Activated naive CD4-positive, alpha-beta T cell treated with Interleukin-2 at 50 U/mL for 16 hours (primary cell): ENCODE measurements at regions not wholly inside any gene's neighbourhood (a gene's known extent, or its start where the extent isn't known, plus 50 kb on each side); places are given as distances from the start of the nearest gene placed in this dataset.
"Not testable (repeated sequence)": the region's sequence is repeated elsewhere in the genome, so short reads cannot be mapped to it uniquely, and the experiment has no call there.

Experiments
- DNase-seq: peaks from one replicate; pipeline ENCODE4 v3.0.0-alpha.2; 2020

DNA sequence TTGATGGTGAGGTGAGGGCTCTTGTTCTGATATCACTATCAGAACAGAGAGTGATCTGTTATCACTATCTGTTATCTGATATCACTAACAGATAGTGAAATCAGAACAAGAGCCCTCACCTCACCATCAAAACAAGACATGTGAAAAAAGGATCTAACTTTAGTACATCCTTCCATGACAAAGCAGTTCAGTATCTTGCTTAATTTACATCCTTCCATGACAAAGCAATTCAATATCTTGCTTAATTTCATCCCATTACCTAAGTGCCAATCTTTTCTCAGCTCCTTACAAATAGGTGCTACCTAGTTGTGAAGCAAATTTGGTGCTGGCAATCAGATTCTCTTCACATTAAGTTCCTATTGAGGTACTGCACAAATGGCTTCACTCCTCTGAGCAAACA is 1865.6 kb upstream of the FLRT2 start:
- DNase-seq = no peak

- DNase-seq = no peak
Measured at GRCh38 chr14:83689265-83689664, 1840.7 kb upstream of the FLRT2 start.

- DNase-seq = no peak
Measured at GRCh38 chr14:83697099-83697498, 1832.8 kb upstream of the FLRT2 start.

DNA sequence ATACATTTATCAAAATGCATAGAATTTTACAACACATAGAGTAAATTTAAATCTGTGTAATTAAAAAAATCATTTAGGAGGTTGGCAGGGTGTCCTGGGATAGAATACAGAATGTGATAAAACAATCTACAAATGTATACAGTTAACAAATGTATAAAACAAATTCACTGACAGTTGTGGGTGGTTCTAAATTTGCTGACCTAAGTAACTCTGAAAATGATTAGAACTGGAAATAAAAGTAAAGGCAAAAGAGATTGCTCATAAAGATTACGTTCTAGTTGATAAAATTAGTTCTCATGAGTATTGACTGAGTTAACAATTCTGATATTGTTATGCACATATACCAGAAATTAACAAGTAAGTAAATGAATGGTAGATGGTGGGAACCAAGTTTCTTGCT is 1827.3 kb upstream of the FLRT2 start:
- no peak for DNase-seq

DNA sequence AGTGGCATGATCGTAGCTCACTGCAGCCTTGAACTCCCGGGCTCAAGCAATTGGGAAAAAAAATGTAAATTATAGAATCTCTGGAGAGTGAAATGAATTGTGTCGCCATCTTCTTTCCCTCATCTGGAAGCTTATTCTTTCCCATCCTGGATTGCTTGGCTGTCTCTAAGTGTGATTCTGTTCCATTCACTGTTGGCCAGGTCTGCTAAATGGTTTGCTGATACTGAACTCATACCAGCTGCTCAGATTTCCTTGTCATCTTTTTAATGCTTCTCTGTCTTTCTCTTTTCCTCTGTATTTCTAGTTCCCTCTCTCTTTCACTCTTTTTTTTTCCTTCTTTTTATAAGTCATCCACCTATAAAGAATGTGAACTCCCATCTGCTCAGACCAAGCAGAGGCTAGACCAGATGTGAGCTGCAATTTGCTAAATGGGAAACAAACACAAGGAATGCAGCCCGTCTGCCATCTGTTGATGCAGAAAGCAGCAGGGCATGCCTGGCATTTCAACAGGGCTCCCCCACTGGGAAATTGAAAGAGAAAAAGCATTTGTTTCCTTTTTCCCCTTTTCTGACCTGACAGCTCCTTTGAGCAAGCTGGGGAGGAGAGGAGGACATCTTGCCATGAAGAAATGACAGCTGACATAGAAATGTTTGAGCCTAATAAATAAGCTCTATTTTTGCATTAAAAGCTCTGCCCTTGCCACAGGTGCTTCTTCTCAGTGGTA is 1823.6 kb upstream of the FLRT2 start:
- no peak for DNase-seq

- DNase-seq = no peak
Measured at GRCh38 chr14:83707056-83707455, 1822.9 kb upstream of the FLRT2 start.

- no peak for DNase-seq
Measured at GRCh38 chr14:83709116-83709515, 1820.8 kb upstream of the FLRT2 start.

- no peak for DNase-seq
Measured at GRCh38 chr14:83711046-83711445, 1818.9 kb upstream of the FLRT2 start.

- DNase-seq = no peak
Measured at GRCh38 chr14:83712418-83713129, 1817.4 kb upstream of the FLRT2 start.

DNA sequence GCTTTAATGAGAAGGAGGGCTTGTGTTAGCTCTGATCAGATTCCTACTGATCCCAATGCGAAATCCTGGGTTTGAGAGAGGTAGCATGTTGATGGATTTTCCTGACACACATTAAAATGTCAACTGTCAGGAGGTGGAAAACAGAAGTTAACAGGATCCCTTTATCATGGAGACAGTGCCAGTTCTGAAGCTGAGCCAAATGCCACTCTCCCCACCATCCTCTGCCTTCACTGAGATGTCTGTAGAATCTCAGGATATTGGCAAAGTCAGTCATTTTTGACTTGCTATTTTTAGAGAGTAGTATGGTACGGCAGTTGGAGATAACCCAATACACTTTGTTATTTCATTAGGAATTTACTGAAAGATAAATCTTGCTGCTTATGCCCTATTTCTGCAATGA is 1816.2 kb upstream of the FLRT2 start:
- DNase-seq = no peak

DNA sequence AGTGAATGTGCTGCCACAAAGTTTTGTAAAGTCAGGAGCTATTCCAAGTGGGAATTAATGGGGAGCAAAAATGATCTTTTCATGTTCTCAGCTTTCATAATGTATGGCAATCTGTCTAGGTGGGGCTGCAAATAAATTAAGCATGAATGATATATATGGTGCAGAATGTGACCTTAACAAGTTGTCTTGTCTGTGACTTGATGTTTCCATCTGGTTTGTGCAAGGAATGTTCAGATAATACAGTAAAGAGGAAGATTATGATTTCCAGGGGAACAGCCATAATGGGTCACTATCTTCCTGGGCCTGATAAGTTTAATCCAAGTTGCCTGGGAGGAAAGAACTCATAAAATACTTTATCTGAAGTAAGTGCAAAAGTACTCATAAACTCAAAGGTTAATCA is 1815.8 kb upstream of the FLRT2 start:
- no peak for DNase-seq

DNA sequence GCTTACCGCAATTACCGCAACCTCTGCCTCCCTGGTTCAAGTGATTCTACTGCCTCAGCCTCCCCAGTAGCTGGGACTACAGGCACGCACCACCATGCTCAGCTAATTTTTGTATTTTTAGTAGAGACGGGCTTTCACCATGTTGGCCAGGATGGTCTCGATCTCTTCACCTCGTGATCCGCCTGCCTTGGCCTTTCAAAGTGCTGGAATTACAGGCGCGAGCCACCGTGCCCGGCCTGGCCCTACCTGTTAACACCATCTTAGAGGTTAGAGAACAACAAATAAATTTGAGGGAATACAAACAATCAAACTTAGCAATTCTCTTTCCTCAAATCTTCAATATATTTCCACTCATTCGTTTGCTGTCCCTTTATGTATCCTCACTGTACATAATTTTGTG is 1810.5 kb upstream of the FLRT2 start:
- not testable (repeated sequence) for DNase-seq

DNA sequence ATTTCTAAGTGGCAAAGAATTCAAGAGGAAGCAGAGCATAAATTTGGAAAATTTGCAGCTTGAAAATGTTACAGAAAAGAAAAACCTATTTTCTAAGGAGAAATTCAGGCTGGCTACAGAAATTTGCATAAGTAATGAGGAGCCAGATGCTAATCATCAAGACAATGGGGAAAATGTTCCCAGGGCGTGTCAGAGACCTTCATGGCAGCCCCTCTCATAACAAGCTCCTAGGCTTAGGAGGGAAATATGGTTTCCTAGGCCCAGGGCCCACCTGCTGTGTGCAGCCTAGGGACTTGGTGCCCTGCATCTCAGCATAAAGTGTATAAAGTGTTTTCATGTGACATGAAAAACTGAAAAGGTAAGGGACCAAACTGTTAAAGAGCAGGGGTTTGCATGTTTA is 1796.3 kb upstream of the FLRT2 start:
- DNase-seq = no peak

GRCh38 chr14:83734431-83734830 is 1795.5 kb upstream of the FLRT2 start:
- no peak for DNase-seq

DNA sequence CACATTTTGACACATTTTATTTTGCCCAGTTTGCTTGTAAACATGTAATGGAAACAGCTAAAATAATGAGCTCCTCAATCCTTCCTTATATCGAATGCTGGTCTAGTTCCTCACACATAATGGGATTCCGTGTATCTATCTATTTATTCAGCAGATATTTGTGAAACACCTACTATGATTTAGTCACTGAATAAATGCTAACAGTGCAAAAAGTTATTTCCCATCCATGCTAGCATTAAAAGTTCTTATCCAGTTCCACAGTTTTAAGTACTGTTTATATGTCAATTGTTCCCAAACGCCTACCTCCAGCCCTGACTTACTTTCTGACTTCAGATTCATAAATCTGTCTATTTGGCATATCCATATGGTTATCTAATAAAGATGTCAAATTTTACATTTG is 1788.7 kb upstream of the FLRT2 start:
- DNase-seq = no peak

DNA sequence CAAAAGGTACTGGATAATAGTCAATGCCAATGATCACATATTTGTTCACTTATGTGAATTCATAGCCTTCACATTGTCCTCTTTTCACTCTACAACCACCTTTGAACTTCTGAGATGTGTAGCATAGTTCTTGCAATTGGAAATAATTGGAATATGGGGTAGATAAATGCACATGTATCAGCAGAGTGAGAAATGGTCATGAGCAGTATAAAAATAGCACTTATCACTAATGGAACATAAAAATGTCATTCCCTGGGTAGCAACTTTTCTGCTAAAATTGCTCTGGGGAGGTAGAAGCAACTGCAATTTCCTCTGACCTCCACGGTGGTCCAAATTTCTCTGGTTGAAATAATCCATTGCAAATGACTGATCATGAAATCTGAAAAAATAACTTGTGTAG is 1785.7 kb upstream of the FLRT2 start:
- no peak for DNase-seq

GRCh38 chr14:83744891-83745290 is 1785.1 kb upstream of the FLRT2 start:
- DNase-seq = no peak

GRCh38 chr14:83746336-83746735 is 1783.6 kb upstream of the FLRT2 start:
- no peak for DNase-seq

DNA sequence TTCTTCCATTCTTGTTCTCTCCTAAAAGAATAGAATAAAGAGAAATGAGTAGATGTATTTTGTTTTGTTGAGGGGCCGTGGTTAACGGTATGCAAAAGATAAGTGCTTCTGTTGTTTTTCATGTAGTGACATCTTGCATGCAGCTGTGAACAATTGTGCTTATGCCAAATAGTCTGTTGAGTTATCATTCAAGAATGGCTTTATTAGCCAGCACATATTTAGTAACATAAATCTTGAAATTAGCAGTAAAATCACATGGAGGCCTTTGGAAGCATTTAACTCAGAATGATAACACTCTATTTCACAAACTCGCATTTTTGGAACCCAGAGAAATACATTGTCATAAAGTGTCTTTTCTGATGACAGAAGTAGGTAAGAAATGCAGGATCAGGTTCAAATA is 1772.0 kb upstream of the FLRT2 start:
- no peak for DNase-seq

- no peak for DNase-seq
Measured at GRCh38 chr14:83764656-83765599, 1765.0 kb upstream of the FLRT2 start.

- no peak for DNase-seq
Measured at GRCh38 chr14:83777516-83777915, 1752.4 kb upstream of the FLRT2 start.

DNA sequence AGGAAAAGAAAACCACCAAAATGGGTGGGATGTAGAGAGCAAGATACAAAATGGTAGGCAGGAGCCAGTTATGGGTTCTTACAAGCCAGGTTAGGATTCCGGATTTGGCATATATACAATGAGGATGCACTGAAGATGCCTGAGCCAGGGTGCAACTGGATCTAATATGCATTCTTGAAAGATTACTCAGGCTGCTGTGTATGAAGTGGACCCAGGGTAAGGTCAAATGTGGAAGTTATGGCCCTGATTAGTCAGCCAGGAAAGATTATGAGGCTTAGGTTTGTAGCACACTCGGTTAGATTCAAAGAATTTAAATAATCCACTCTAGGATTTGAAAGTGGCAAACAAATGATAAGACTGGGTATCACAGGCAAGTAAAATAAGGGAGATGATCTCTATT is 1750.7 kb upstream of the FLRT2 start:
- no peak for DNase-seq

- no peak for DNase-seq
Measured at GRCh38 chr14:83780321-83780720, 1749.6 kb upstream of the FLRT2 start.

- DNase-seq = no peak
Measured at GRCh38 chr14:83798421-83798820, 1731.5 kb upstream of the FLRT2 start.
